HG02759 (cell line): ENCODE measurements at regions not wholly inside any gene's neighbourhood (a gene's known extent, or its start where the extent isn't known, plus 50 kb on each side); places are given as distances from the start of the nearest gene placed in this dataset.

Source experiments
- ATAC-seq: cut with Tn5 transposase; IDR thresholded peaks from one replicate; pipeline ENCODE4 v1.9.1; 2021; ENCODE audit warnings: mild to moderate bottlenecking, moderate library complexity; ENCODE audit not compliant: unreplicated experiment

GRCh38 chr4:181234951-181235680 lies 1008.1 kb upstream of the TENM3 start:
- no peak for ATAC-seq

- ATAC-seq, result no peak
Observed at GRCh38 chr4:181245326-181245725, 997.9 kb upstream of the TENM3 start.

DNA sequence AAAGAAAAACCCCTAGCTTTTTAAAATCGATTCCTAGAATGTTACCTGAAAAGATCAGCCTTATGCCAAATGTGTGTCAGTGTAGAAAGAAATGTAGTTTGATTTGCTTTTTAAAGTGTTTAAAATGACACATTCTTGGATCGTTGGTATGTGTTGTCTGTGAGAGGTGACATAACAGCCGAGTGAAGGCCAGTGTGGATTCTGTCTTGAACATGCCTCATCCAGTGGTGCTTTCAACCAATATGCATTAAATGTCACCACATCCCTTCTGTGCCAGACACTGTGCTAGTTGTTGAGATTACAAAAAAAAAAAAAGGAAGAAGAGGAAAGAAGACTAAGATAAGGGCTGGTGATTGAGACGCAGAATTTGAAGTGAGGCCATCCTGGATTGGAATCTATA lies 994.2 kb upstream of the TENM3 start:
- no peak for ATAC-seq

GRCh38 chr4:181254771-181255170 lies 988.4 kb upstream of the TENM3 start:
- ATAC-seq, result no peak

DNA sequence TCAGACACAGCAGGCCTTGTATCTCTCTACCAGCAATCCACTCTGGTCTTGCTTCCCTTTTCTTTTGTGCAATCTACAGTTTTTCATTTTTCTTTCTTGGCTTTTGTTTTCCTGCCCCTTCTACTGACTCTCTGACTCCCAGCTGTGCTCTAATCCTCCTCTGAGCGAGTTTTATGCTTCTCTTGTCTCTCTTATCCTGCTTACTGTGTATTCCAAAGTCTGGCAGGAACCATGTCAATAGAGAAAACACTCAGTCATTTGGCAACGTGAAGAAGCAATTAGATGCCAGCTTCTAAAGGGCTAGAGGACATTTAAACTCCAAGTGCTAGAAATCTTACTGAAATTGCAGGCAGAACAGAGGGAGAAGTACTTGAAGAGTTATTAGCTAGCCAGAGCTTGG lies 984.6 kb upstream of the TENM3 start:
- ATAC-seq, result no peak

DNA sequence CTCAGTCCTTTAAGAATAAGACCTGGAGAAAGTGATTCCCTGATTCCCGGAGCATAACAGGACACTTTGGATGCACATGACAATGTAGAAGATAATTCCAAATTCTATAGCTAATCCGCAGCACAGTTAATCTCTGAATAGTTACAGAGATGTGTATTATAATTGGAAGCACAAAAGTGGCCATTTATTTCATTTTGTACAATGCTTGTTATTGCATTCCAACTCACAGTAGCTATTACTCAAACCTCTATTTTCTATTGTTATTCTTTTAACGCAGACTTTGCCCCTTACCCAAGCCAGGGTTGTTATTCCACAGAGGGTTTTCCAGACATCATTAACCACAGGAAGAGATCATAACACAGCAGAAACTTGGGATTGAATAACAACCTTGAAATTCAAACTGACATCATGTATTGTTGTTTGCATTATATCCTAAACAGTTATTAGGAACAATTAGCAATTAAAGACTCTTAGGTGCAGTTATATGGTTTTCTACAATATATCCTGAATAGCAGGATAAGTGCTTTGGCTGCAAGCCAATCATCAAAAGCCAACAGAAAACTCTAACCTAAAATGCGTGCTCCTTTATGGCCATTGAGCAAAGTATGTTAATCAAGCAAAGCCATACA lies 984.0 kb upstream of the TENM3 start:
- no peak for ATAC-seq

DNA sequence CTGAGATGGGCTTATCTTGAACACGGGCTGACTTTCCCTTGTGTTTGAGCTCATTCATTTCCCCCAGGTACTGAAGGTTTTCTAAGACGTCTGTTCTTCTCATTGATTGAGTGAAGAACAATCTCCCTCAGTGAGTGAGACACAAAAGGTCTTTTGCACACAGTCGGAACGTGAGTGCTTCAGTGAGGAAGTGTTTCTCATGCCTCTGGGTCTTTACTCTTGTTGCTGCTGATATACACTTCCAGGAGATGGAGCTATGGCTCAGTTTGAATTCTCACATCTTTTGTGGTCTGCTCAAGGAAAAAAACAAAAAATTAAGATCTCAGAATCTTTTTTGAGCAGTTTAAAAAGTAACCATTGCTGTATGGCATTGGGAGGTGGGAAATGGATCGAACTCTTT lies 981.9 kb upstream of the TENM3 start:
- ATAC-seq, result no peak

DNA sequence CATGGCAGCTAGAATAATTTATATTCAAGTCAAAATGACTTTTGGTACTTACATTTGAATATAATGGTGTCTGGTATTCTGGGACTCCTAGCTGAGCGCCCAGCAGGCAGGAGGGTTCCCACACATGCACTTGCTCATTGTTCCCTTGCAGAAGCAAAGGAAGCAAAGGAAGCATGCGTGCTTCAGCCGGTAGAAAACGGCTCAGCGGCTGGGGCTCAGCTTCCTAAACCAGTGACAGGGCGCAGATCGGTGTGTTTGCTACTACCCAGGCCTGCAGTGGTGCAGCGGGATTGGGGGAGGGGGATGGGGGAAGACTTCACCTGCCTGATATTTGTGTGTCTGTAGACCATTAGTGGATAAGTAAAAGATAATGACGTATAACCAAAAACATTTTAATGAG lies 978.3 kb upstream of the TENM3 start:
- no peak for ATAC-seq

- ATAC-seq, result no peak
Observed at GRCh38 chr4:181265370-181265769, 977.8 kb upstream of the TENM3 start.

DNA sequence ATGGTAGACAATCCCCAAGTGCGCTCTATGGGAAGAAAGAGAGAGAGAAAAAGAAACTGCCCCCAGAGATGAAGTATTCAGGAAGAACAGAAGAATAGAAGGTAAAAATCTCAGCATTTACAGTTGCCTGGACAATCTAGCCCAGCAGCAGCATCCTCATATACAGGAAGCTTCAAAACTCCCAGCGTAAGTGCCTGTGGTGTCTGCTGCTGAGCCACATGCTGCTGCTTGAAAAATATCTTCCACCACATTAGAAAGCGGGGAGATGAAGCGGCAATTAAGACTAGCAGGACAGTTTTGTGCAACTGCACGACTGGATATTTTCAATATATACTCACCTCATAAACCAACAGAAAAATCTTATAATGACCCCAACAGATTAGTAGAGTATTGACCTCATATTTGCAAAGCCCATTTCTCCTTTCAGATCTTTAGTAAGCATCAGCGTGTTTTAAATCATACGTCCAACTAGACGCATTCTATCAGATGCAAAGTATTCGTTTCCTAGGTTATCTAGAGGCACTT lies 972.0 kb upstream of the TENM3 start:
- no peak for ATAC-seq

- ATAC-seq, result no peak
Observed at GRCh38 chr4:181272422-181272821, 970.8 kb upstream of the TENM3 start.

- ATAC-seq, result no peak
Observed at GRCh38 chr4:181278941-181279340, 964.3 kb upstream of the TENM3 start.

DNA sequence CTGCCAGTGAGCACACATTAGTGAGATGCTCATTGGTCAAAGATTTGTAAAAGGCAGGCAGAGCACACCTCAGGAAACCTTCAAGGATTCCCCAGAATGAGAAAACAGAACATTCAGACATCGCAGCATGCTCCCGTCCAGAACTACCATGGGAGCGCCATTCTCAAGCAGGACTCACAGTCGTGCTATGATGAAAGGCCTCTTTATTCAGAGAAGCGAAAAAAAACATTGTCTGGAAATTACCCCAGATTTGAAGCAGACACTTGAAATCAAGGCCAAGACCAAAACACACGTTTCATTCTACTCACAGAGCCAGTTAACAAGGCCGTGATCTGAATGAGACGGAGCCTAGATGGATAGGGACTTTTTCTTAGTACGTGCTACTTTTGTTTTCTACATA lies 961.8 kb upstream of the TENM3 start:
- no peak for ATAC-seq

DNA sequence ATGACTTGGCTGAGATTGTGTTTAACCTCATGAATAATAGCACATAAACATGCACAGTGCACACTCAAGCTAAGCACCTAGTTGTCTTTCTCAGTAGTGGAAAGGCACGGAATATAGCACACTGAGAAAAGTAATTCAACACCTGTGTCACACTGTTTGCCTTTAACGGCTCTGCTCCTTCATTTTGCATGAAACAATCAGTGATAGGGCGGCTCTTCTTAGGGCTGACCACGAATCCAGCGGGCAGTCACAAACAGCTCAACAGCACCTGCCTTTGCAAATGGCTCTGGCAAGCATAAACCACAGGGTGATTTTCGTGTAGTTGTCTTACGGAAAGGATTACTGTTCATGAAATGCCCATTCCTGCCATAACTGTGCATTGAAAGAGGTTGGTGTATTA lies 954.0 kb upstream of the TENM3 start:
- no peak for ATAC-seq

GRCh38 chr4:181291615-181292014 lies 951.6 kb upstream of the TENM3 start:
- ATAC-seq, result no peak

DNA sequence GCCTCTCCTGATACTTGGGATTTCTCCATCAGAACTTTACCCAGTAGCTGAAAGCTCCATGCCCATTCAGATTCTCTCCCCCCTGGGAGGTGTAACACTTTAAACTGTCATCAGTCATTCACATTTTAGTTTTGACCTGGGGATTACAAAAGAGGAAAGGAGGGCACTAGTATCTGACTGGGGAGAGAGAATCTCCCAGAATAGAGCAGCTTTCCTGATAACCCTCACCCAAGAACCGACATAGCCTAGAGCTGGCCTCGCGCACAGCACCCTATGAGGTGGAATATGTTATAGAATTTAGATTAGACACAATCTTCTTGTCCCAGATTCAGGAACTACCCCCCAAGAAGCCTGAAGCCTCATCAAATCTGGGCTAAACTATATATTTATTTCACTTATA lies 950.2 kb upstream of the TENM3 start:
- ATAC-seq, result no peak

DNA sequence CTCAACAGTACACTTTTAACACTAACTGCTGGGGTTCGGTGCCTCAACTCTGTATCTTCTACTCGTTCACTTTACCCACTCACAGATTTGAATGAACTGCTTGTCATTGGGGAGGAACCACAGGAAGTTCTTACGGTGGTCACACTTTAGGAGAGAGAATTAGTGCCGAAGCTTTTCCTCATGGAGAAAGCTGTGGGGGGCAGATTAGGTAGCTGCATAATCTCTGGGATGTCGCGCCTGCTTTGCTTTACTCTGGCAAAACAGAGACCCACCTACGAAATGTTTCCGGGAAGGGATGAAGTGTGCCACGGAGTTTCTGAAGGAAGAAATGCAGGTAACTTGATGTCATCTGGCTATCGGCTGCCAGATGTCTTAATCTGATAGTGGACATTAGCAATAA lies 949.7 kb upstream of the TENM3 start:
- no peak for ATAC-seq

DNA sequence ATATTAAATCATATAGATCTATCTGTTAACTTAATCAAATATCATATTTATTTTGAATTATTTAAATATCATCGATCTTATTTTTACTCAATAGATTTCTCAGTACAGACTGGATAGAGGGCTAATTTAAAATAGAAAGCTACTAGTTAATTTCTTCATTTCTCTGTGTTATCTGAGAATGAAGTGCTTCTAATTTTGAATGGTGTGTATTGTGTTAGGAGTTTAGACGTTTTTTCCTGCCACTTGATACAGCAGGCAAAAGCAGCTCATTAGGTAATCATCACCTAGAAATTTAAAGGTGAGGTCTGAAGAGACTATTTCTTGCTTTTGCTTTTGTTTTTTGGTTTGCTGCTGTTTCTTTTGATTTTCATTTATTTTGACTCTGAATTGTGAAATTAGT lies 948.8 kb upstream of the TENM3 start:
- ATAC-seq, result no peak

GRCh38 chr4:181301735-181302710 lies 941.2 kb upstream of the TENM3 start:
- ATAC-seq, result peak; percentile 89

DNA sequence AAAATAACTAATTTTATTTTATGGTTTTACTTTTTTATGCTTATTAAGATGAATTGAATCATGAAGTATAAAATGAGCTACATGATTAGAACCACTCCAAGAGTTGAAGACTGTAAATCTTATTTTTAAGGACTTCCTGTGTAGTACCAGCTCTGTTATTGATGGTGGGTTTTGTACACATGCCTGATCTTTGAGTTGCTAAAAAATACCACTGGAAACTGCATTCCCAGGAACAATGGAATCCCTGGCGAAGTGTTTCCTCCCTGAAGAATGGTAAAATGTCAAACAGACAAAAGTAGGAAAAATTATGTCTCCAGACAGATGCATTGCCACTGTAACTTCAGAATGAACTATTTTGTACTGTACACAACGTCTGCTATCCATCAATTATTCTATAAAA lies 935.4 kb upstream of the TENM3 start:
- ATAC-seq, result no peak
